H9 (cell line): ENCODE measurements at regions not wholly inside any gene's neighbourhood (a gene's known extent, or its start where the extent isn't known, plus 50 kb on each side); places are given as distances from the start of the nearest gene placed in this dataset.

Experiments
- DNase-seq: peaks from one replicate; pipeline ENCODE4 v3.0.0-alpha.2; 2017
- H2AFZ ChIP-seq: one replicate; pipeline ENCODE4 v1.6.1; 2013; ENCODE audit warnings: mild to moderate bottlenecking, low read length, control low read depth, moderate library complexity
- H2AK5ac ChIP-seq: 2 replicates; pipeline ENCODE4 v1.6.1; 2013; ENCODE audit warnings: low read length, control low read depth, mixed read lengths; ENCODE audit not compliant: insufficient read length
- H2BK120ac ChIP-seq: one replicate; pipeline ENCODE4 v1.6.1; 2013; ENCODE audit warnings: low read depth, mild to moderate bottlenecking, low read length, control low read depth, inconsistent platforms; ENCODE audit not compliant: poor library complexity, severe bottlenecking
- H2BK12ac ChIP-seq: 2 replicates; pipeline ENCODE4 v1.6.1; 2013; ENCODE audit warnings: low read length, control low read depth, mixed read lengths, low read depth; ENCODE audit not compliant: insufficient read length
- H2BK15ac ChIP-seq: 2 replicates; pipeline ENCODE4 v1.6.1; 2013; ENCODE audit warnings: low read depth, low read length, control low read depth
- H2BK20ac ChIP-seq: one replicate; pipeline ENCODE4 v1.6.1; 2013; ENCODE audit warnings: low read depth, mild to moderate bottlenecking, low read length, control low read depth, inconsistent platforms; ENCODE audit not compliant: poor library complexity, severe bottlenecking
- H2BK5ac ChIP-seq: 2 replicates; pipeline ENCODE4 v1.6.1; 2013; ENCODE audit warnings: low read length, control low read depth, mixed read lengths; ENCODE audit not compliant: insufficient read length
- H3K14ac ChIP-seq: 2 replicates; pipeline ENCODE4 v1.6.1; 2013; ENCODE audit warnings: low read length, control low read depth; ENCODE audit not compliant: insufficient read depth
- H3K18ac ChIP-seq: 2 replicates; pipeline ENCODE4 v1.6.1; 2013; ENCODE audit warnings: low read depth, mild to moderate bottlenecking, mixed read lengths, low read length, control low read depth; ENCODE audit not compliant: insufficient read length
- H3K23ac ChIP-seq: 2 replicates; pipeline ENCODE4 v1.6.1; 2013; ENCODE audit warnings: low read length, control low read depth, mixed read lengths, low read depth; ENCODE audit not compliant: insufficient read length
- H3K23me2 ChIP-seq: 2 replicates; pipeline ENCODE4 v1.6.1; 2013; ENCODE audit warnings: low read depth, mild to moderate bottlenecking, mixed read lengths, low read length, control low read depth; ENCODE audit not compliant: insufficient read length, poor library complexity, severe bottlenecking
- H3K27ac ChIP-seq: 2 replicates; pipeline ENCODE4 v1.5.1; 2013; ENCODE audit warnings: low read length, control low read depth, mixed read lengths, low read depth; ENCODE audit not compliant: insufficient read length
- H3K27me3 ChIP-seq: 2 replicates; pipeline ENCODE4 v1.6.1; 2013; ENCODE audit warnings: low read length, control low read depth, inconsistent platforms; ENCODE audit not compliant: insufficient read depth
- H3K4ac ChIP-seq: 2 replicates; pipeline ENCODE4 v1.6.1; 2013; ENCODE audit warnings: low read depth, mild to moderate bottlenecking, control low read depth, inconsistent platforms, low read length, moderate library complexity
- H3K4me1 ChIP-seq: 2 replicates; pipeline ENCODE4 v1.6.1; 2013; ENCODE audit warnings: low read length, control low read depth, inconsistent platforms; ENCODE audit not compliant: insufficient read depth
- H3K4me2 ChIP-seq: 2 replicates; pipeline ENCODE4 v1.6.1; 2013; ENCODE audit warnings: low read length, control low read depth, mixed read lengths; ENCODE audit not compliant: insufficient read length, insufficient read depth
- H3K56ac ChIP-seq: 2 replicates; pipeline ENCODE4 v1.6.1; 2013; ENCODE audit warnings: low read depth, mild to moderate bottlenecking, mixed read lengths, low read length, control low read depth; ENCODE audit not compliant: insufficient read length
- H3K79me1 ChIP-seq: 2 replicates; pipeline ENCODE4 v1.6.1; 2013; ENCODE audit warnings: low read depth, mild to moderate bottlenecking, moderate library complexity, low read length, control low read depth, inconsistent platforms; ENCODE audit not compliant: insufficient read depth, poor library complexity, severe bottlenecking
- H3K79me2 ChIP-seq: 2 replicates; pipeline ENCODE4 v1.6.1; 2013; ENCODE audit warnings: low read length, control low read depth, inconsistent platforms; ENCODE audit not compliant: insufficient read depth
- H3K9ac ChIP-seq: 2 replicates; pipeline ENCODE4 v1.6.1; 2013; ENCODE audit warnings: low read length, control low read depth, mixed read lengths; ENCODE audit not compliant: insufficient read length; ENCODE audit errors: extremely low read depth
- H3K9me3 ChIP-seq: one replicate; pipeline ENCODE4 v1.6.1; 2013; ENCODE audit warnings: low read depth, low read length, inconsistent platforms; ENCODE audit not compliant: control insufficient read depth
- H3T11ph ChIP-seq: one replicate; pipeline ENCODE4 v1.6.1; 2013; ENCODE audit warnings: mild to moderate bottlenecking, low read length, control low read depth, inconsistent platforms
- H4K20me1 ChIP-seq: one replicate; pipeline ENCODE4 v1.6.1; 2013; ENCODE audit not compliant: control insufficient read depth, insufficient read length, insufficient read depth
- H4K5ac ChIP-seq: 2 replicates; pipeline ENCODE4 v1.6.1; 2013; ENCODE audit warnings: low read depth, mild to moderate bottlenecking, mixed read lengths, low read length, control low read depth; ENCODE audit not compliant: insufficient read length
- H4K8ac ChIP-seq: replicated peaks from 2 replicates; pipeline ENCODE4 v1.6.1; 2013; ENCODE audit warnings: low read length, control low read depth, mixed read lengths, low read depth; ENCODE audit not compliant: insufficient read length
- H4K91ac ChIP-seq: 2 replicates; pipeline ENCODE4 v1.6.1; 2013; ENCODE audit warnings: low read depth, mild to moderate bottlenecking, moderate library complexity, mixed read lengths, low read length, control low read depth; ENCODE audit not compliant: insufficient read length
- H3K27ac Mint-ChIP-seq, 3 experiments: 2 replicates in 2 of 3; 3 replicates in 1 of 3; pipeline ENCODE4 v1.8.0; 2020 to 2021; ENCODE audit warnings: mixed read lengths in 3 of 3, mild to moderate bottlenecking in 1 of 3, moderate library complexity in 1 of 3
- H3K27me3 Mint-ChIP-seq: 2 replicates; pipeline ENCODE4 v1.8.0; 2021; ENCODE audit warnings: low read depth, mild to moderate bottlenecking, moderate library complexity, mixed read lengths
- H3K36me3 Mint-ChIP-seq, 3 experiments: 2 replicates in 2 of 3; 3 replicates in 1 of 3; pipeline ENCODE4 v1.8.0; 2020 to 2021; ENCODE audit warnings: low read depth in 3 of 3, mixed read lengths in 3 of 3; ENCODE audit not compliant: insufficient read depth in 1 of 3
- H3K4me1 Mint-ChIP-seq, 2 experiments: 2 replicates each; pipeline ENCODE4 v1.8.0; 2020; ENCODE audit warnings: mixed read lengths in 2 of 2
- H3K4me3 Mint-ChIP-seq, 2 experiments: 2 replicates in 1 of 2; 3 replicates in 1 of 2; pipeline ENCODE4 v1.8.0; 2020 to 2021; ENCODE audit warnings: mild to moderate bottlenecking in 2 of 2, mixed read lengths in 2 of 2, moderate library complexity in 1 of 2
- H3K9me3 Mint-ChIP-seq, 2 experiments: 2 replicates in 1 of 2; 3 replicates in 1 of 2; pipeline ENCODE4 v1.8.0; 2020; ENCODE audit warnings: mild to moderate bottlenecking in 2 of 2, mixed read lengths in 2 of 2, moderate library complexity in 1 of 2
- CTCF ChIP-seq: fragments of 200-600 bp; sonication (generic); conservative IDR thresholded peaks from 3 replicates; pipeline ENCODE4 v1.8.0; 2021; ENCODE audit warnings: antibody characterized with exemption, mild to moderate bottlenecking
- WGBS: extraction: QIAGEN DNeasy Blood & Tissue Kit; methylation state at CpG from one replicate; pipeline ENCODE4 v1.1.7; 2013; ENCODE audit warnings: missing lambda C conversion rate, low lambda C conversion rate, mixed read lengths; ENCODE audit not compliant: insufficient read length; ENCODE audit errors: extremely low coverage; 5-methylcytosine and 5-hydroxymethylcytosine counted together

- Histone ChIP-seq H2BK12ac (no peak overlapping the region), H3K56ac (no peak overlapping the region), H3K79me2 (no peaks in the 10 kb centered on the region), H2AK5ac (no peak overlapping the region), H3K18ac (no peak overlapping the region), H2BK5ac (no peak overlapping the region), H2BK120ac (no peak overlapping the region), H3K23me2 (no peaks in the 10 kb centered on the region), H3K23ac (no peak overlapping the region), H2AFZ (no peak overlapping the region), H2BK20ac (no peak overlapping the region), H3K9ac (no peak overlapping the region), H4K20me1 (no peaks in the 10 kb centered on the region), H3K27me3 (no peaks in the 10 kb centered on the region), H3K9me3 (no peaks in the 10 kb centered on the region), H4K91ac (no peak overlapping the region), H3K4me1 (no peaks in the 10 kb centered on the region), H4K5ac (no peak overlapping the region), H3K27ac (no peak overlapping the region), H3T11ph (no peak overlapping the region), H3K79me1 (no peaks in the 10 kb centered on the region), H2BK15ac (no peak overlapping the region), H3K4me2 (no peak overlapping the region), H4K8ac (no peak overlapping the region), H3K14ac (no peak overlapping the region), H3K4ac (no peak overlapping the region)
- WGBS = no CpG with 5 or more reads among the region's 7 CpGs
- Mint-ChIP-seq H3K36me3 (peaks cover 0 to 2% (median 0%) of the 10 kb centered on the region in 3 experiments; a peak in 2 of 7 replicates), H3K4me1 (no peaks in the 10 kb centered on the region), H3K9me3 (no peaks in the 10 kb centered on the region; a peak in 2 of 5 replicates), H3K27ac (no peak overlapping the region), H3K4me3 (no peak overlapping the region), H3K27me3 (no peaks in the 10 kb centered on the region; the same call in 1 of the 2 replicates)
- no peak for DNase-seq
- TF ChIP-seq CTCF = no peak
Observed at GRCh38 chr18:78801011-78801410, 178.6 kb upstream of the SALL3 start.
